GM19025 (cell line): ENCODE measurements at regions not wholly inside any gene's neighbourhood (a gene's known extent, or its start where the extent isn't known, plus 50 kb on each side); places are given as distances from the start of the nearest gene placed in this dataset.

Source experiments
- ATAC-seq: cut with Tn5 transposase; IDR thresholded peaks from one replicate; pipeline ENCODE4 v1.9.1; 2021; ENCODE audit warnings: mild to moderate bottlenecking, low read depth, moderate library complexity; ENCODE audit not compliant: unreplicated experiment

DNA sequence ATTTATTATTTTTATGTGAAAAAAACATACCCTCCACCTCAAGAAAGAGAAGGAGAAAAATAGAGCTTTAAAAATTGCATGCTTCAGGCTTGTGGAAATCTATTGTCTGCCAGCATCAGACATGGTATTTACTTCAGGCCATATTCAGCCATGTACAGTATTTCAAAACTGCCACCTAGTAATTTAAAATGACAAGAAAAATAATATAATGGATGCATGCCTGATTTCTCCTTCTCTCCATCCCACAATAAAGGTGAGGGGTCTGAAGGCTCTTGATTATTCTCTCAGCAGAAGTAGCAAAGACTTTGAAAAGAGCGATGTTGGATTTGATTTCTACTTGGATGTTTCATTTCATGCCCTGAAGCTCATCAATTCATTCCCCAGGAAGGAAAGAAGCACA, 250.7 kb downstream of the TBC1D4 start:
- ATAC-seq, result no peak

DNA sequence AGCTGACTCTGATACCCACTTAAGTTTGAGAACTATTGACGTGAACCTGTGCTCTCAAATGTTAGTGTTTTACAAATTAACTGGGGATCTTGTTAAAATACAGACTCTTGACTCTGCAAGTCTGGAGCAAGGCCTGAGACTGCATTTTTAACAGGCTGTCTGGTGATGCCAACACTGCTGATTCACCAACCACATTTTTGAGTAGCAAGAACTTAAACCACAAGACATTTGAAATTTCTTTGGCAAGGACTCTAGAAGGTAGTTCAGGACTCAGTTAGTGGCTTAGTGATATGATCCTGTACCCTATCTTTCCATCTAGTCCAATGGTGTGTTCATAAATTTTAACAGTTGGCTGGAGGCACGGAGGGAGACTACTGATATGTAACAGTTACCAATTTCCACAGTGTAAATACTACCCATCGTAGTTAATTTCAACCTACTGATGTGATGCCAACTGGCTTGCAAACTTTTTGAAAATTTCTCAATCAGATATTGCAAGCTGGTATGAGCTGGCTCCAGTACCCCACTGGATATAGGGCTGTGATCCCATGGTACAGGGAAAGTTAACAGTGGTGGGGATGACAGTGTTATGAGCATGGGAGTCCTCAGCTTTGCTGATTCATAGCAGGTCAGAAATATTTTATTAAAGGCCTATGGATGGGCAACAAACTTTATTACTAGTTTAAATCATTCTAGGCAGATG, 255.1 kb downstream of the TBC1D4 start:
- ATAC-seq, result no peak

DNA sequence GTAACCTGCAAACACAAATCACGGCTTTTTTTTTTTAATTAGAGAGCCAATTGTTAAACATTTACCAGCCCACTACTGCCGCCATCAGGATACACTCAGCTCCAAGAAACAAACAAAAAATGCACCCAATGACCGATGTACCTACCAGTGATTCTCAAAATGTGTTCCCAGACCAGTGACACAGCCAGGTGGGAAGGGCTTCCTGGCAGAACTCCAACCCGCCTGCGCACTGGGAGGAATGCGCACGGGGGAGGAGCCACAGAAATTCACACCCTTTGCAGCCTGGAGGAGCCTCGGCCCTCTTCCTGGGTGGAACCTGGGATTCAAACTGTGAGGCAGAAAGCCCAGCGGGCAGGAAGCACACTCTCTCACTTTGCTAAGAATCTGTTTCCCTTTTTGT, 255.9 kb downstream of the TBC1D4 start:
- ATAC-seq, result no peak

DNA sequence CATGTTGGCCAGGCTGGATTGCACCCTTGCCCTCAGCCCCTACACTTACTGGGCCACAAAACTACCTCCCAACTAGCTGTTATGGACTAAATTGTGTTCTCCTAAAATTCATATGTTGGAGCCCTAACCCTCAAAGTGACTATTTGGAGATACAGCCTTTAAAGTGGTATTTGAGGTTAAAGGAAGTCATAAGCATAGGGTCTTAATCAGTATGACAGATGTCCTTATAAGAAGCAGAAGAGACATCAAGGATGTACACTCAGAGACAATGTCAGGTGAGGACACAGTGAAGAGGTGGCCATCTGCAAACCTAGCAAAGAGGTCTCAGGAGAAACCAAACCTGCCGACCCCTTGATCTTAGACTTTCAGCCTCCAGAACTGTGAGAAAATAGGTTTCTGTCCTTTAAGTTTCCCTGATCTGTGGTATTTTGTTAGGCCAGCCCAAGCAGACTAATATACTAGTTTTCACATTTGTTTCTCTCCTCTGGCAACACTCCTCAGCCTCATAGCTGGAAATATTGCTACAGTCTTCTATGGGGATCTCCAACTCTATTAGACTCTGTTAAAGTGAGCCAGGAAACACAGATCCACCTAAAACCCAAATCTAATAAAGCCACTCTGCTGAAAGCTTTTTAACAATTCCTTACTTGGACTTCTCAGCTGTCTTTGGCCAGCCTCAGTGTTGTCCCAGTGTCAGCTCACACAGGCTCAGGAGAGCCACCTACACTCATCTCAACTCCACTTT, 256.5 kb downstream of the TBC1D4 start:
- ATAC-seq, result no peak

DNA sequence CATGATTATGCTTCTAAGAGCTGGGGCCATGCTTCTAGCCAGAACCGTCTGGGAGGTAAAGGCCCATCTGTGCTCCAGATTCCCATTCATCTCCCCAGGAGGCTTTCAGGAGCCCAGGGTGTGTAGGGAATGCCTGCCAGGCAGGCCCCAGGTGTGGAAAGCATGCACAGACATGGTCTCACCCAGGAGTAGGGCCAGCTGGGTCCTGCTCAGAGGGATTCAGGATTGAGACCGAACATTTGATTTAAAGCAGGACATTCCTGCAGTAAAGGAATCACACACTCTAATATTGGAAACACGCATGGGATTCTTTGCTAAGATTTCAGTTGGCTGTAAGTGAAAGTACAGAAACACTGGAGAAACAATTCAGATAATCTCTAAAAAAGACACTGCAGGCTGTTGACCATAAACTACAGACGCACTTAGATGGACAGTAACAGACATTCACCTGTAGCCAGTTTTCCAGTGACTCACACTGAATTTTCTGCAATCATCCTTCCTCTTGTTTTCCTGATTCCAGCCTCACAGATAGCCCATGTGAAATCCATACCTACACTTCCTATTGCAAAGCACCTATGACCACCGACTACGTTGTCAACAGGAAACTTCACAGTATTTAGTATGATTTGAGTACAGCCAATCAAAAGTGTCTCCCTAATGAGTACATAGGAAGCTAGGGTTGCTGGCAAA, 257.8 kb downstream of the TBC1D4 start:
- no peak for ATAC-seq

DNA sequence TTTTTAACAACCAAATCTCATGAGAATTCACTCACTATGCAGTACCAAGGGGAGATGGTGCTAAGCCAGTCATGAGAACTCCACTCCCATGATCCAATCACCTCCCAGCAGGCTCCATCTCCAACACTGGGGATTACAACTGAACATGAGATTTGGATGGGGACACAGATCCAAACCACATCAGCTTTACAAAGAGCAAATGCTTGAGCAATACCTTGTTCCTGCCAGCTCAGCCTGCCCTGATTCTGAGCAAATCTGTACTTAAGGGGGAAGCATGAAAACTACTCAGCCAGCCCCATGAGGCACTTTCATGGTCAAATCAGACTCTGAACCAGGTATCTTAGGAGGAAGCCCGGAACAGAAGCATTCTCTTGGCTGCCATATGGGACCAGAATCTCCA, 259.9 kb downstream of the TBC1D4 start:
- ATAC-seq, result no peak

DNA sequence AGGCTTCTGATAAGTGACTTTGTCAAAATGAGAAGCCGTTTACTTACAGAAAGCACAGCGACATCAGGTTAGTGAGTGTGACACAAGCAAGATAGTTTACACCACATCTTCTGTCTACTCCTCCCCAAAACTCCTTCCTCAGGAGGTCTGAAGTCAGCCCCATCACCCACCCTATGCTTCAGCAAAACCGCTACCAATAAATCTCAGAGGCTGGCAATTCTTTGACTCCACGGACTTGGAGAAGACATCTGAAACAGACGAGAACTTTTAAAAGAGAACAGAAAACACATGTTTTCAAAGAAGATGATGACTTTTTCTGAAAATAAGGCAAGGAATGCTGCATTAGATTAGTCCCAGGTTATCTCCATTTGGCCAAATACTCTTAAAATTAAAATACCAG, 261.1 kb downstream of the TBC1D4 start:
- ATAC-seq, result no peak

DNA sequence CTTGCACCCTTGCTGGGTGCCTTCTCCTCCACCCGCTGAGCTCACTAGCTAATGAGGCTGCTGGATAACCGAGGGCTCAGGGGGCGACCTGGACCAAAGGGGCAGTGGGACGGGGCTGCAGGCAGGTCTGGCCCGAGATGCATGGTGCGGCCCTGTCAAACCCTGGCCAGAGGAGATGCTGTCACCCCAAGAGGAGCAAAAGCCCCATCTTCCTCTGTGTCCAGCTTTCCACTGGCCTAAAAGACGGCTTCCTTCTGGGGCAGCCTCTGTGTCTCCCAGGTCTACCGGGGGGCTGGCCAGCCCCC, 261.8 kb downstream of the TBC1D4 start:
- no peak for ATAC-seq

DNA sequence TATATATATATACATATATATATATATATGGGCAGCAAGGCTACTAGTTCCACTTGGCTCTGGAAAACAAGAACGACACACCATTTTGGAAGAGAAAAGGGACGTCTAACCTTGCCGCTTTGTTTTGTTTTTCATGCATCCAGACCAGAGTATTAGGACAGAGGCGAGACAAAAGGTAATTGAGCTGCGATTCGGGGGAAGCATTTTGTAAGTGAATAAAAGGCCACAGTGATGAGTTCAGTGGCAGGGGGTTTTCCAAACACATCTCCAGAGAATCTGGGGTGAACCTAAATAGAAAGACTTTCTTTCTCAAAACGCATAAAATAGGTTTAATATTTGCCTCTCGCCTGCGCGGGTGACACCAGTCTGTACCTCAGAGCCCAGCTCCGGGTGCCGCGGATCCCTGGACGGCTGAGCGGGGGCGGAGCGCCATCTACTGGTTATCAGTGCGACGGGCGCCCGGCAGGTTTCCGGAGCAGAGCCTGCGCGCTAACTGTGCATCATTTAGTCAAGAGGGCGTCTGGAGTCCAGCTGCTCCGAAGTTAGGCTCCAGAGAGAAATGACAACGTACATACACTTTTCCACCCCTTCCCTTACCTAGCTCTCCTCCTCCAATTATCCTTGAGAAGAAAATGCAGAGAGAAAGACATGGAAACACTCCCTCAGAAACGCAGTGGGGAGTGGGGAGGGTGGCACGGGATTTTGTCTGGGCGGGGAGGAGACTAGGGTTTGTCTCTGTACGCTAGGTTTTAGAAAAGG, 262.3 kb downstream of the TBC1D4 start:
- ATAC-seq, result peak; percentile 81

DNA sequence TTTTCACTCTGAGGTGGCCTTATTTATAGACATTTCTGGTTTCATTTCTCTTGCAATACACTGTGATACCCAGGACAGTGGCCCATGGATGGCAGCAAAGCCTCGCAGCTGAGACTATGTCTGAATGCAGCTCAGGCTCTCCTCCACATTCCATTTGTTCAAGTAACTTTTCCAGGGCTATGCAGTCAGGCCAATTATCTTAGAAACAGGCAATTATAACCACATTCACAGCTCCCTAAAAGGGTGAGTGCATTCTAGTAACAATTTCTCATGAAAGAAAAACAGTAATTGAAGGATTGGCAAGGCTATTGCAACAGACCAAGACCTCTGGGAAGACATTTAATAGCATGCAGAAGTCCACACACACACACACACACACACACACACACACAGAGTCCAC, 264.0 kb downstream of the TBC1D4 start:
- no peak for ATAC-seq

DNA sequence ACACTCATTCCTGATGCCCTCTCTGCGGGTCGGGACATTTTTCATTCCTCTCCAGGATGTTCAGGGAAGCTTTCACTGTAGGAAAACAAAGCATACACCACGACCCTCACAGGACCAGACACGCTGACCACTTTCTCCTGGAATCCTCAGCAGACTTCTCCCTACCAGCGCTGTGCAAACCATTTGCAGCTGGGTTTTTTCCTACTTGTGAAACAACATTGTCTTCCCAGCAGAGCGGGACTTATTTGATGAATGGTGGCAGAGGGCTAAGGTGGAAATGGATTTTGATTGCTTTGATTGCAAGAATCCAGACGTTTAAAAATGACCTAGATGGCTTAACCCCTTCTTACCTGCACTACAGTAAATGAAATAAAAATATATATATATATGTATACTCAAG, 265.9 kb downstream of the TBC1D4 start:
- ATAC-seq, result no peak

DNA sequence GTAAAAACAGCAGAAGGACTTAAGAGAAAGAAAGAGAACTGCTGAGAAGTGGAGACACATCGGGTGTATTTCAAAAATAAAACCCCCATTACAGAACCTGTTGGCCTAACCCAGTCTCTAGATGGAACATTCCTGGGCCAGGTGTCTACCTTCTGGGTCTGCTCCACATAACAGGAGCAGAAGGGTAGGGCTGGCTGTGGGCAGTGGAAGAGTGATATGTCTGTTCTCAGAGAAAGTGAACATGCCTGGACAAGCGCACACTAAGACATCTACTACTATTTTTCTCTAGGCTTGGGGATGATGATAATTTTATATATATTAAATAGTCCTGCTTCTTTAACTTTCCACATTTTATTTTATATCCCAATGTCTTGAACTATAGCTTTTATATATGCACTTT, 267.1 kb downstream of the TBC1D4 start:
- ATAC-seq, result no peak

DNA sequence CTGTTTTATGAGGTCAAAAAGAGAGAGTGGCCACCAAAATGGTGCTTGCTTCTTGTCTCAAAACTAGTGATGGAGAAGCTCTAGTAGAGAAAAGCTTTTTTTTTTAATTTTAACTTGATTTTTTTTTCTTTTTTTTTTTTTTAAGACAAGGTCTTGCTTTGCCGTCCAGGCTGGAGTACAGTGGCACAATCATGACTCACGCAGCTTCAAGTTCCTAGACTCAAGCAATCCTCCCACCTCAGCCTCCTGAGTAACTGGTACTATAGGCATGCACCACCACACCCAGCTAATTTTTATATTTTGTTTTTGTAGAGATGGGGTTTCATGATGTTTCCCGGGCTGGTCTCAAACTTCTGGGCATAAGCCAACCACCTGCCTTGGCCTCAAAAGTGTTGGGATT, 279.0 kb downstream of the TBC1D4 start:
- no peak for ATAC-seq

DNA sequence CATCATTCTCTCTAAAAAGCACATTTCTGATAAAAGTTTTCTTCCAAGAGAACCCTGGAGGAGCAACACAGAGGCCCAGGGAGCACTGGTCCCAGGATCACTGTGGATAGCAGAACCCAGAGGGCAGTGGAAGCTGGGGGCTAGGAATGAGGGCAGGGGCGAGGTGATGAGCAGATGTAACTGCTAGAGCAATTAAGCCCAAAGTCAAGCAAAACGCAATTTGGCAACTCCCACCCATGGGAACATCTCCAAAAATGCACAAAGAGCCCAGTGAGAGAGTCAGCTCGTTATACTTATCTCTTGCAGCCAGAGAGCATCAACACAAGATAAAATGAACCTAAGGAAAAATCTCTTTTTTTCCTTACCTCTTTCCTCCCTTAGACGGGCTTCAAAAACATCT, 284.2 kb downstream of the TBC1D4 start:
- no peak for ATAC-seq

DNA sequence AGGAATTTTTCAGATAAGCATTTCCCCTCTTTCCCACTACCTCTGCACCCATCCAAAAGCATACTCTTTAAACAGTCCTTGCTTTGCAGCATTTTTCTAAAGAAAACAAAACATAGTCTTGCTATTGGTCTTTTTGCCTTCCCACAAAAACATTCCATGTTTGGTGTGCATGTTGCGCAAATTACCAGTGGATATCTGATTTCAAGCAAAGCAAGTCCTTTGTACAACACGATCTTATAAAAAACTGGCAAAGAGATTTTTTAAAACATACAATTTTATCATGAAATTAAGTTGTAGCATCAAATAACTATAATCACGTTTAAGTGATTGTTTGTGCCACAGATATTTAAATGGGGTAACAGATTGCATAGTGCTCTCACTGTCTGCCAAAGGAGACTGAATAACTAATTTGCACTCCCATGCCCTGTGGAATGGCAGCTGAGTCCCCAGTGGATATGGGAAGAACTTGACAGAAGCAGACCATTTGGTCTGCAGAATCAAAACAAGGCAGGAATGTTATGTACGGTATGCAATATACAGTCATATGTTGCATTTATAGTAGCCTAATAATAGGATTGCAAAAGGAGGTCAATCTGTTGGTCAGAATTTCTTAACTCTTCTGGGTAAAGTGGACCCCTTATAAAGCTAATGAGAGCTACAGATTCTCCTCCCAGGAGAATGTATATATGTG, 285.7 kb downstream of the TBC1D4 start:
- ATAC-seq, result no peak

DNA sequence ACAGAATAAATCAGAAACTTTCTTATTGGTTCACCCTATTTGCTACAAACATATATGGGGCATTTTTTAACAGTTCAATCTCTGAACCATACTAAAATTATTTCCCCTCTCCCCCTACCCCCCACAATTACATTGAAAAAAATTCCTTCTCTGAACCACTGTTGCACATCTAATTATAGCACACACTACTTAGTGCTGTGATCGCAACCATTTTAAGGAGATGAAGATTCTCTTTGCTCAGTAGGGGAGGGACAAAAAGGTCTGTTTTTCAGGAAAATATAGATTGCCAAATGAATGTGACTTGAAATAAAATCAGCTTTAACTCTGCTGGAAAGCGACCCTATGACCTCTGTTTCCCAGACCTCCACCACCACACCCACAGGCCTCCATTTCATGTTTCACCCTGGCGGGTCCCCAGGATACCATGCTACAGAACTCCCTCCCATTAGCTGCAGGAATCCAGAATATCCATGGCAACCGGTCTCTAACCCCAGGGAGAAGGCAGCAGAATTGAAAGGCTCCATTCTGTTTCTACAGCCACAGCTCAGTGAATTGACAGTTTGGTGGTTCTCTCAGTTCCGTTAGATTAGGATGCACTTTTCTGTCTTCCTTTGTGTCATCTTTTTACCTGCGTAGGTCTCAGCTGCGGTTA, 286.3 kb downstream of the TBC1D4 start:
- no peak for ATAC-seq

DNA sequence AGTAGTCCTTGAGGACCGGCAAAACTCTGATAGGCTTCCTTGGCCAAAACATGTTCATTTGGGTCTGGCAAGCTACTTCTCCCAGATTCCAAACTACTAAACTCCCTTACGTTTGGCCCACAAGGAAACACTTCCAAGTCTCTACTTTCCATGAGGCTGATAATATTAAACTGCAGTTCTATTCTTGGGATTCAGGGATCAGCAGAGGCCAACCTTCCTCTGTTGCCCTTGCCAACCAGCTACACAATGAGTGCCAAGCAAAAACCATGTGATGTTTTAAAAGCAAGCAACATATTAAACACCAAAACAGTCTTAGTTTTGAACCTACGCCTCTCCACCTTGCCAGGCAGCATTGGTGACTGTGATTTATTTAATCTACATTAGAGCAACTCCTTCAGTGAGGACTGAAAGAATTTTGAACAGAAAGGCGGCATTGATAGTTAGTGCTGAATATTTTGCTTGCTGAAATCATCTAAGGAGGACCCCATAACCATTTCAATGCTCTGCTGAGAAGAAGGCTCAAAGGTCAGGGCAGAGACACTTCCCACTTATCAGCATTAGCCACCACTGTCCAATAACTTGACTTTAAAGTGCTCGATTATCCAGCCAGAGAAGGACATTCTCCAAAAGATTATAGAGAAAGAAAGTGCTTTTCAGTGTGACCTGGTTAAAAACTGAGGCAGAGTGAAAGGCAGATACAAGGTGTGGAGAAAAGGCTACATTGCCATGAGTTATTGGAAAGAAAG, 287.1 kb downstream of the TBC1D4 start:
- ATAC-seq, result no peak

DNA sequence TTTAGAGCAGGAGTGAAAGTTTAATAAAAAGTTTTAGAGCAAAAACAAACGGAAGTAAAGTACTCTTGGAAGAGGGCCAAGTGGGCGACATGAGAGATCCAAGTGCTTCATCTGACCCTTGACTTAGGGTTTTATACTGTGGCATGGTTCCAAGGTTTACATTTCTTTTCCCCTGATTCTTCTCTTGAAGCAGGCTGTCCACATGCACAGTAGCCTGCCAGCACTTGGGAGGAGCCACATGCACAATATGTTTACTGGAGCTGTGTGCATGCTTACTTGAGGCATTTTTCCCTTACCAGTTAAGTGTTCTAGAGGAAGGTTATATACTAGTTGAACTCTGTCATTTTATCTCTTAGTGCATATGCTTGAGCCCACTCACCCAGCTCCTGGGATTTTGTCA, 295.6 kb downstream of the TBC1D4 start:
- no peak for ATAC-seq

DNA sequence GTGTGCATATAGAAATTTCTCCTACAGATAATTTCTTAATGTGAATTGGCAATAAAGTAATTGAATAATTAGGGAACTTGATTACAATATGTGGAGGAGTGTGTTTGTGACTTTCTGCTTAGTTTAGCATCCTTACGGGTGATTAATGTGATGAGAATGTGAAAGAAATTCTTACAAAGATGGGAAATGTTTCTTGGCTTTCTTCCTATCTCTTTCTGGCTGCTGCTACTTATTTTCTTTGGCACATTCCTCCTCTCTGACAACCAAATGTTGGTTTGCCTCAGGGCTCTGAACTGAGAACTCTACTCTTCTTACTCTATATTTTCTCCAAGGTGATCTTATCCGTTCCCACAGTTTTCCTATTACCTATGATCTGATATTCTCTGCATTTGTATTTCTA, 300.1 kb downstream of the TBC1D4 start:
- ATAC-seq, result no peak
